Esophagus (tissue), 2 donors: ENCODE measurements at regions not wholly inside any gene's neighbourhood (a gene's known extent, or its start where the extent isn't known, plus 50 kb on each side); places are given as distances from the start of the nearest gene placed in this dataset.

Source experiments
- H3K27ac ChIP-seq, 2 donors: one replicate each; pipeline ENCODE4 v1.5.1; 2013; ENCODE audit warnings: low read depth in 2 of 2, mild to moderate bottlenecking in 2 of 2, inconsistent platforms in 1 of 2, low read length in 1 of 2, moderate library complexity in 1 of 2
- H3K27me3 ChIP-seq, 2 donors: one replicate each; pipeline ENCODE4 v1.6.1; 2013; ENCODE audit warnings: low read length in 2 of 2, control low read depth in 1 of 2, mild to moderate bottlenecking in 1 of 2; ENCODE audit not compliant: insufficient read depth in 2 of 2, control insufficient read depth in 1 of 2
- H3K36me3 ChIP-seq, 2 donors: one replicate each; pipeline ENCODE4 v1.6.1; 2013; ENCODE audit warnings: low read length in 1 of 2; ENCODE audit not compliant: control insufficient read depth in 2 of 2, insufficient read depth in 2 of 2
- H3K4me1 ChIP-seq, 2 donors: one replicate each; pipeline ENCODE4 v1.6.1; 2013; ENCODE audit warnings: low read length in 1 of 2; ENCODE audit not compliant: control insufficient read depth in 2 of 2, insufficient read depth in 2 of 2
- H3K4me3 ChIP-seq, 2 donors: one replicate each; pipeline ENCODE4 v1.5.1; 2013; ENCODE audit warnings: low read length in 2 of 2, mild to moderate bottlenecking in 2 of 2, low read depth in 1 of 2, moderate library complexity in 1 of 2
- H3K9me3 ChIP-seq, 2 donors: one replicate each; pipeline ENCODE4 v1.6.1; 2013; ENCODE audit warnings: mild to moderate bottlenecking in 2 of 2, low read depth in 1 of 2, low read length in 1 of 2, moderate library complexity in 1 of 2; ENCODE audit not compliant: control insufficient read depth in 2 of 2, insufficient read depth in 1 of 2
- WGBS, 2 donors: extraction: QIAGEN DNeasy Blood & Tissue Kit; methylation state at CpG; one replicate each; pipeline ENCODE4 v1.1.7; 2013; 5-methylcytosine and 5-hydroxymethylcytosine counted together
- donor health status: healthy with polysubstance abuse.
- donor health status: Bipolar disorder and iron deficiency.

- 75 to 85% methylated on average over 5 of the region's 5 CpGs for WGBS, 2 donors
- Histone ChIP-seq H3K36me3 (no peaks in the 10 kb centered on the region), H3K27me3 (no peaks in the 10 kb centered on the region), H3K9me3 (no peaks in the 10 kb centered on the region), H3K4me1 (peaks cover 0 to 2% of the 10 kb centered on the region in 2 donors), H3K27ac (no peak overlapping the region), H3K4me3 (no peak overlapping the region)
Observed at GRCh38 chr3:64761729-64762128, 73.9 kb upstream of the ADAMTS9 start.

DNA sequence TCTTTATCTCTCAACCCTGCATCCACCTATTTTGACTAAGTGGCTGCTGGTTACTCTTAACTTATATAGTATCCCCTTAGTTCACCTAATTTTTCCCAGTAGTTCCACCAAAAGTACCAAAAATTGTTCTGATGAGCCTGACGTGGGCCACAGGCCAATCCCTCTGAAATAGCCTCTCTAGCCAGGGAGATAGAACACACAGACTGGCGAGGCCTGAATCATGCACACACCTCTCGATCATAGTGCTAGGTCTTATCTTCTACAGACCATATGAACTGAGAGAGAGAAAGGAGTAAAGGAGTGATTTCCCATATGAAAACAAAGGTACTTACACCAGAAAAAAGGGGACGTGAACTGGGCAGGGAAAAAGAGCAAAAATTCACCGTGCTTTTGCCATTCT is 72.5 kb upstream of the ADAMTS9 start:
- 80% methylated on average over 5 of the region's 5 CpGs for WGBS, 2 donors
- Histone ChIP-seq H3K27ac (peak overlapping the region in 1 of 2 donors; percentile 58), H3K36me3 (no peaks in the 10 kb centered on the region), H3K27me3 (no peaks in the 10 kb centered on the region), H3K9me3 (no peaks in the 10 kb centered on the region), H3K4me3 (no peak overlapping the region), H3K4me1 (peaks cover 0 to 2% of the 10 kb centered on the region in 2 donors)

GRCh38 chr3:64759811-64760210 is 72.0 kb upstream of the ADAMTS9 start:
- Histone ChIP-seq H3K9me3 (no peaks in the 10 kb centered on the region), H3K4me1 (peaks cover 0 to 2% of the 10 kb centered on the region in 2 donors), H3K27ac (no peak overlapping the region), H3K36me3 (no peaks in the 10 kb centered on the region), H3K27me3 (no peaks in the 10 kb centered on the region), H3K4me3 (no peak overlapping the region)
- 80 to 82% methylated on average over 2 of the region's 2 CpGs for WGBS, 2 donors

GRCh38 chr3:64756398-64756986 is 68.7 kb upstream of the ADAMTS9 start:
- Histone ChIP-seq H3K27ac (no peak overlapping the region), H3K4me1 (no peaks in the 10 kb centered on the region), H3K27me3 (no peaks in the 10 kb centered on the region), H3K4me3 (no peak overlapping the region), H3K9me3 (no peaks in the 10 kb centered on the region), H3K36me3 (no peaks in the 10 kb centered on the region)
- 55 to 60% methylated on average over 2 of the region's 2 CpGs for whole genome bisulfite sequencing, 2 donors

DNA sequence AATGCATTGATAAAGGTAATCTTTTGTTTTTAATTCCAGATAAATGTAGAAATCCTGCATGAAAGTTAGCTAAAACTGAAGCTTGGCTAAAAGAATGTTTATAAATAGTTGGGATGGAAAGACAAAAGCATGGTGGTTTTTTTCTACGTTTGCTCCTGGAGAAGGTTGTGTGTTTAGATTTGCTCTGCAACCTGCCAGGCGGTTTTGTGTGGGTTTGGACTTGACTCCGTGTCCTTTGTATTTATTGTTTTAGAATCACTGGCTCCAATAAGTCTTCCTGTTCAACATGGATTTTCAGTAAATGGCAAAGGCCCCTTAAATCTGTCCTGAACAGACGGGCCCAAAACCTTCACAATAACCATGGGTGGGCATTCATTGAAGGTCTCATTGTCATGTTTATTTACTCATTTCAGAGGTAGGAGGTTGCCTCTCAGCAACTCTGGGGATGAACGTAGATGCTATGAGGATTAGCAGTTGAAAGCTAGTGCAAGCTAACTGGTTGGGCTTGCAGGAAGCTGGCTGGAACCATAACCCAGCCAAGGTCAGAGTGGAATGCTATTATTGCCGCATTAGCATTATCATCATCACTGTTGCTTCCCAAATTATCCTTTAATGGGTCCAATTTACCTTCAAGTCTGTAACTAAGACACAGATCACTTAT is 60.6 kb upstream of the ADAMTS9 start:
- Histone ChIP-seq H3K27ac (peak overlapping the region in 1 of 2 donors; percentile 21), H3K4me3 (no peak overlapping the region), H3K9me3 (no peaks in the 10 kb centered on the region), H3K4me1 (no peaks in the 10 kb centered on the region), H3K27me3 (no peaks in the 10 kb centered on the region), H3K36me3 (no peaks in the 10 kb centered on the region)
- WGBS, 2 donors, result 35 to 47% methylated on average over 6 of the region's 6 CpGs

DNA sequence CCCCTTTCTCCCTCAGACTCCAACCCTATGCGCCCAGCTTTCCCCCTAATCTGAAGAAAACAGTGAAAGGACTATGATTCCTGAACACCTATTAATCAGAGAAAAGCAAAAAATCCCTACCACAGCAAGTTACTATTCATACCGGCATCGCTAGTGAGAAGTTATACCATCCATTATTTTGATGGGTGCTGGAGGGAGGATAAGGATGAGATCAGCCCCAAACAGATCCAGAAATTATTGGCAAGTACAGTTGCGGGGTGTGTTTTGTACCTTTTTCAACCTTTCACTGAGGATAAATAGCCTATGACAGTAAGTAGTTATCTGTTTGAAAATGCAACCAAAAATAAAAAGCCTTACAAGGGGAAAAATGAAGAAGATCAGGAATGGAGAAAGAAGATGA is 59.9 kb upstream of the ADAMTS9 start:
- H3K4me1 ChIP-seq, result no peaks in the 10 kb centered on the region
- H3K27ac ChIP-seq, result no peak overlapping the region
- no peaks in the 10 kb centered on the region for H3K9me3 ChIP-seq
- WGBS, 2 donors, result 47 to 61% methylated on average over 4 of the region's 4 CpGs
- H3K36me3 ChIP-seq, result no peaks in the 10 kb centered on the region
- no peaks in the 10 kb centered on the region for H3K27me3 ChIP-seq
- H3K4me3 ChIP-seq, result no peak overlapping the region

DNA sequence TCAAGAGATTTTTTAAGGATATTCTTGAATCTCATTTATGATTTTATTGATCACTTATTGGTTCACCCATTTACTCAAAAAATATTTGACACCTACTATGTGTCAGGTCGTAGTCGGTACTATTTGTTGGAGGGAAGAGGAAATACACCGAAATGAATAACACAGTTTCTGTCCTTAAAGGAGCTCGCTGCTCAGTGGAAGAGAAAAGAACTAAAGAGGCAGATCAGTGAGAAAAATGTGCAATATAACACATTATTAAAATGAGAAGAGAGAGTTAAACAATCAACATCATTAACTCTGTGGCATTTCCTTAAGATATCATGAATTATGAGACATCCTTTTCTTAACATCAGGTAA is 56.1 kb upstream of the ADAMTS9 start:
- H3K9me3 ChIP-seq, result no peaks in the 10 kb centered on the region
- no peaks in the 10 kb centered on the region for H3K27me3 ChIP-seq
- no peaks in the 10 kb centered on the region for H3K4me1 ChIP-seq
- no peak overlapping the region for H3K27ac ChIP-seq
- H3K4me3 ChIP-seq, result no peak overlapping the region
- H3K36me3 ChIP-seq, result no peaks in the 10 kb centered on the region
- WGBS, 2 donors, result 70 to 80% methylated on average over 4 of the region's 4 CpGs

DNA sequence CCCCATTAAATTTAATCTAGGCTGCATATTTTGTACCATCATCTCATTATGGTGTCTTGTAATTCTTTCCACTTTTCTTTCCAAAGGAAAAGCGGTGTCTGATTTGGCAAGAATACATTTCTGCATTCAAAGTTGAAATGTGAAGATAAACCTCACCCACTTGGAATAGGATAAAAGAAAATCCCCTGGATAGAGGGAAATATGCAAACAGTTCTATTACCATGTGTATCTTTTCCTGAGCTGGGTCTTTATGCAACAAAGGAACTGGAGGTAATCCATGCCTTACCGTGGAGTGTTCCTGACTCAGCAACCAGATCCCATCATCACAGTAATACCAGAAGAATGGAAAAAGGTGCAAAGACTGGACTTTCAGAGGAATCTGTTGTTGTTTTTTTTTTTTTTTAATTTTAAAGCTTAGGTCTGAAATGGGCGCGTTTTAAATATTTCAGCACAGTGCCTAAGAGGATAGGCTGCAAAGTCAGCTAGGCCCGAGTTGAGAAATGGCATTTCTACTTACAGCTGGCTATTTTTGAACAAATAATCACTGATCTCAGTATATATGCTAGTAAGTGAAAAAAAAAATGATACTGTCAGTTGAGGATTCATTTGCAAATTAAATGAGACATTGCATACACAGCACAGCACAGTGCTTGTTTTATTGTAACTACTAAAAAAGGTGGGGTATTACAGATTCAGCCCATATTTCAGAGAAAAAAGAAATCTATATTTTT is 55.5 kb upstream of the ADAMTS9 start:
- Histone ChIP-seq H3K4me3 (no peak overlapping the region), H3K36me3 (no peaks in the 10 kb centered on the region)
- WGBS, 2 donors, result 62 to 71% methylated on average over 5 of the region's 5 CpGs

GRCh38 chr3:64741341-64741740 is 53.5 kb upstream of the ADAMTS9 start:
- Histone ChIP-seq H3K4me3 (no peak overlapping the region), H3K27ac (no peak overlapping the region), H3K4me1 (no peaks in the 10 kb centered on the region), H3K9me3 (no peaks in the 10 kb centered on the region), H3K36me3 (no peaks in the 10 kb centered on the region), H3K27me3 (no peaks in the 10 kb centered on the region)
- 72 to 77% methylated on average over 1 of the region's 1 CpG for WGBS, 2 donors

More for the DNA sequence above, 55.5 kb upstream of the ADAMTS9 start:
- Histone ChIP-seq H3K27ac (no peak overlapping the region), H3K9me3 (no peaks in the 10 kb centered on the region), H3K4me1 (no peaks in the 10 kb centered on the region), H3K27me3 (no peaks in the 10 kb centered on the region)
